ENCODE measurements at regions not wholly inside any gene's neighbourhood (a gene's known extent, or its start where the extent isn't known, plus 50 kb on each side); places are given as distances from the start of the nearest gene placed in this dataset.

- DNase-seq = no peak
Measured at GRCh38 chr12:58812214-58812613, 108.1 kb downstream of the LRIG3 start.

GRCh38 chr12:58814036-58814435 is 106.3 kb downstream of the LRIG3 start:
- DNase-seq = no peak

GRCh38 chr12:58815235-58815634 is 105.1 kb downstream of the LRIG3 start:
- DNase-seq = no peak

- DNase-seq = no peak
Measured at GRCh38 chr12:58818546-58818945, 101.8 kb downstream of the LRIG3 start.

GRCh38 chr12:58819345-58819744 is 101.0 kb downstream of the LRIG3 start:
- DNase-seq = no peak

- no peak for DNase-seq
Measured at GRCh38 chr12:58819985-58820384, 100.3 kb downstream of the LRIG3 start.
